ENCODE measurements at regions not wholly inside any gene's neighbourhood (a gene's known extent, or its start where the extent isn't known, plus 50 kb on each side); places are given as distances from the start of the nearest gene placed in this dataset.

DNA sequence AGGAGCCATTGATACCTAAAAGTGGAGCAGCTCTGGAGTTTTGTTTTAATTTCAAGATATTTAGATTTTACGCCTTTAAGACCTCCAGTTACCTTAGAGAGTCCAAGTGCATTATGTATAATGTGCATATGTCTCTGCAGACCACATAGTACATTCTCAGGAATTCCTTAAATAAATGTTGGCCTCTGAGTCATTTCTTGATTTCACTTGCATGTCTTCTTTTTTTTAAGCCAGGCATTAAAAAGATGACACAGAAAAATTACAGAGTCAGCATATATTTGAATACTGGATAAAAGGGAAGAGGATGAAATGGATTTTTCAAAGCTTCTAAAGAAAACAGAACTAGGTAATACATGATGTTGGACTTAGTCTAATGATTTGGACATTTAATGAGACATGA is 125.2 kb downstream of the TMCO5A start:
- no peak for DNase-seq
- peaks cover 0 to 4% of the 10 kb centered on the region in 2 donors for H3K4me1 ChIP-seq (ENCODE audit: control insufficient read depth in 1 of 2, insufficient read depth in 2 of 2, low read length in 2 of 2)
- TF ChIP-seq, protein P1, sequence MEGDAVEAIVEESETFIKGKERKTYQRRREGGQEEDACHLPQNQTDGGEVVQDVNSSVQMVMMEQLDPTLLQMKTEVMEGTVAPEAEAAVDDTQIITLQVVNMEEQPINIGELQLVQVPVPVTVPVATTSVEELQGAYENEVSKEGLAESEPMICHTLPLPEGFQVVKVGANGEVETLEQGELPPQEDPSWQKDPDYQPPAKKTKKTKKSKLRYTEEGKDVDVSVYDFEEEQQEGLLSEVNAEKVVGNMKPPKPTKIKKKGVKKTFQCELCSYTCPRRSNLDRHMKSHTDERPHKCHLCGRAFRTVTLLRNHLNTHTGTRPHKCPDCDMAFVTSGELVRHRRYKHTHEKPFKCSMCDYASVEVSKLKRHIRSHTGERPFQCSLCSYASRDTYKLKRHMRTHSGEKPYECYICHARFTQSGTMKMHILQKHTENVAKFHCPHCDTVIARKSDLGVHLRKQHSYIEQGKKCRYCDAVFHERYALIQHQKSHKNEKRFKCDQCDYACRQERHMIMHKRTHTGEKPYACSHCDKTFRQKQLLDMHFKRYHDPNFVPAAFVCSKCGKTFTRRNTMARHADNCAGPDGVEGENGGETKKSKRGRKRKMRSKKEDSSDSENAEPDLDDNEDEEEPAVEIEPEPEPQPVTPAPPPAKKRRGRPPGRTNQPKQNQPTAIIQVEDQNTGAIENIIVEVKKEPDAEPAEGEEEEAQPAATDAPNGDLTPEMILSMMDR (IDR thresholded peaks at IDR 0.05): no peak
- H3K79me2 ChIP-seq (ENCODE audit: insufficient read depth, low read length): no peaks in the 10 kb centered on the region
- H3K27ac Mint-ChIP-seq: no peak overlapping the region
- peaks cover 10% of the 10 kb centered on the region for H3K4me1 Mint-ChIP-seq
- no peaks in the 10 kb centered on the region for H3K36me3 Mint-ChIP-seq
- H3K9ac ChIP-seq (ENCODE audit: insufficient read depth, low read length, poor library complexity, severe bottlenecking): no peak overlapping the region
- no peak overlapping the region for H3K4me3 ChIP-seq (replicated peaks in 1 of 3; ENCODE audit: low read depth in 2 of 3, low read length in 3 of 3)
- H4K20me1 ChIP-seq (ENCODE audit: insufficient read depth, low read length): no peaks in the 10 kb centered on the region
- no CpG with 5 or more reads among the region's 1 CpG for WGBS (ENCODE audit: insufficient coverage)
- no peak overlapping the region for H3K27ac ChIP-seq (ENCODE audit: low read depth in 1 of 2, low read length in 2 of 2)
- H2AFZ ChIP-seq (ENCODE audit: insufficient read depth, low read depth, low read length, poor library complexity, severe bottlenecking): no peak overlapping the region
- peaks cover 0 to 2% (median 0%) of the 10 kb centered on the region in 7 donors for H3K9me3 Mint-ChIP-seq
- peaks cover 10 to 15% (median 10%) of the 10 kb centered on the region in 3 donors for H3K27me3 Mint-ChIP-seq (ENCODE audit: low read depth in 3 of 3)
- H3K4me2 ChIP-seq (replicated peaks; ENCODE audit: extremely low read depth, low read length, poor library complexity, severe bottlenecking): no peak overlapping the region
- H3K9me3 ChIP-seq (replicated peaks in 1 of 2; ENCODE audit: control insufficient read depth in 1 of 2, insufficient read depth in 1 of 2, low read length in 2 of 2): no peaks in the 10 kb centered on the region
- peaks cover 0 to under 1% of the 10 kb centered on the region in 2 donors for H3K27me3 ChIP-seq (ENCODE audit: control insufficient read depth in 2 of 2, insufficient read depth in 2 of 2, low read length in 2 of 2)
- H3K36me3 ChIP-seq (replicated peaks in 1 of 2; ENCODE audit: control insufficient read depth in 1 of 2, insufficient read depth in 2 of 2, low read length in 2 of 2): no peaks in the 10 kb centered on the region
- no peak overlapping the region for H3K4me3 Mint-ChIP-seq
- intact Hi-C loops (cut with micrococcal nuclease): loop anchor here in 1 of 2 donors (10.0 kb wide), 1 partner anchor 55 kb away; no protein-coding TSS in a partner anchor

DNA sequence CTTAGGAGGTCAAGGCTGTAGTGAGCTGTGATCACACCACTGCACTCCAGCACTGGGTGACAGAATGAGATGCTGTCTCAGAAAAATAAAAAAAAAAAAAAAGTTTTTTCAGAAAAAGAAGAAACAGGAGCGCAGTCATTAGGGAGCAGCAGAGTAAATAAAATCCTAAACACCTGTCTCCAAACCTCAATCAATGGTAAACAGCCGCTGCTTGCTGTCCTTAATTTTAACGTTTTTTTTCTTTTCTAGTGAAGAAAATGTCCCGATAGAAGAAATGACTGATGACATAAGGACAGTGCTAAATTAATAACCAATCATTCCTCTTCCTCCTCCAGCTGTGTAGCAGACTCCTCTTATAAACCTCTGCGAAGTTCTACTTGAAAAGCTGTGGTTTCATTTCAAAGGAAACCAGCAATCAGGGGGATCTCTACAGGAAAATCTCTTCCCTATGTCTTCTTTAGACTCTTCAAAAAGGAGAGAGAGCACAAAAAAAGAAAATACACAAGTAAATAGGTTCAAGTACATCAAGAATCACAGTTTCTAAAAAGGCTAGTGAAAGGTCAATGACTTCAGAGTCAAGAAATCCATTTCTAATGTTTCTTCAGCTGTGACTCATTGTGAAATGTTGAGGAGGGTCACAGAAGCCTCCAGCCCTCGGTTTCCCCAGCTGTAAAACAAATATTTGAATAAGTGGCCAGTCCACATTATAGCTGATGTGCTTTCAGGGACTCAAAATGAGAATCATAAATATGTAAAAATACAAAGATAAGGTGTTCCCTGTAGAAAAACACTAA is 127.6 kb downstream of the TMCO5A start:
- peaks cover 25% of the 10 kb centered on the region for H3K4me1 Mint-ChIP-seq

More for the DNA sequence above, 127.6 kb downstream of the TMCO5A start:
- no peak overlapping the region for H3K27ac Mint-ChIP-seq
- Histone ChIP-seq H3K4me3 (replicated peaks in 1 of 3; ENCODE audit: low read depth in 2 of 3, low read length in 3 of 3) (no peak overlapping the region), H3K4me1 (ENCODE audit: control insufficient read depth in 1 of 2, insufficient read depth in 2 of 2, low read length in 2 of 2) (peaks cover 15 to 17% of the 10 kb centered on the region in 2 donors), H3K4me2 (replicated peaks; ENCODE audit: extremely low read depth, low read length, poor library complexity, severe bottlenecking) (no peak overlapping the region), H3K36me3 (replicated peaks in 1 of 2; ENCODE audit: control insufficient read depth in 1 of 2, insufficient read depth in 2 of 2, low read length in 2 of 2) (no peaks in the 10 kb centered on the region), H3K9ac (ENCODE audit: insufficient read depth, low read length, poor library complexity, severe bottlenecking) (no peak overlapping the region), H4K20me1 (ENCODE audit: insufficient read depth, low read length) (no peaks in the 10 kb centered on the region), H3K27ac (ENCODE audit: low read depth in 1 of 2, low read length in 2 of 2) (no peak overlapping the region), H3K79me2 (ENCODE audit: insufficient read depth, low read length) (no peaks in the 10 kb centered on the region), H2AFZ (ENCODE audit: insufficient read depth, low read depth, low read length, poor library complexity, severe bottlenecking) (no peak overlapping the region), H3K9me3 (replicated peaks in 1 of 2; ENCODE audit: control insufficient read depth in 1 of 2, insufficient read depth in 1 of 2, low read length in 2 of 2) (no peaks in the 10 kb centered on the region), H3K27me3 (ENCODE audit: control insufficient read depth in 2 of 2, insufficient read depth in 2 of 2, low read length in 2 of 2) (no peaks in the 10 kb centered on the region)
- no peak overlapping the region for H3K4me3 Mint-ChIP-seq
- intact Hi-C loops (cut with micrococcal nuclease): no loop called here
- H3K36me3 Mint-ChIP-seq: no peaks in the 10 kb centered on the region
- TF ChIP-seq, protein P1 (IDR thresholded peaks at IDR 0.05): no peak
- no CpG with 5 or more reads among the region's 6 CpGs for WGBS (ENCODE audit: insufficient coverage)
- peaks cover 4 to 10% (median 6%) of the 10 kb centered on the region in 3 donors for H3K27me3 Mint-ChIP-seq (ENCODE audit: low read depth in 3 of 3)
- H3K9me3 Mint-ChIP-seq: peaks cover 0 to under 1% (median 0%) of the 10 kb centered on the region in 7 donors
- DNase-seq: no peak

All from CD14-positive monocyte (primary cell).